Gastroesophageal sphincter (tissue), 2 donors: ENCODE measurements at regions not wholly inside any gene's neighbourhood (a gene's known extent, or its start where the extent isn't known, plus 50 kb on each side); places are given as distances from the start of the nearest gene placed in this dataset.

Experiments used
- EP300 ChIP-seq: sonication (generic); formaldehyde crosslinking; IDR thresholded peaks from one replicate; pipeline ENCODE4 v1.6.1; 2017; ENCODE audit warnings: antibody characterized with exemption, mild to moderate bottlenecking
- POLR2A ChIP-seq, 2 donors: fragments of 450-650 bp; IDR thresholded peaks; one replicate each; pipeline ENCODE4 v1.6.1; 2017; ENCODE audit warnings: antibody characterized with exemption in 2 of 2, mild to moderate bottlenecking in 2 of 2, moderate library complexity in 1 of 2

GRCh38 chrX:39851745-39852455, 245.9 kb downstream of the BCOR start:
- no peak for TF ChIP-seq POLR2A (IDR thresholded peaks at IDR 0.05)
- TF ChIP-seq EP300: no peak
